ENCODE measurements at regions not wholly inside any gene's neighbourhood (a gene's known extent, or its start where the extent isn't known, plus 50 kb on each side); places are given as distances from the start of the nearest gene placed in this dataset.

- no peaks in the 10 kb centered on the region for H3K36me3 ChIP-seq (ENCODE audit: control insufficient read depth in 2 of 2, extremely low read depth in 1 of 2, insufficient read depth in 2 of 2, low read length in 2 of 2)
- H3K9ac ChIP-seq (replicated peaks; ENCODE audit: extremely low read depth, insufficient read depth, low read length): no peak overlapping the region
- peaks cover 7% of the 10 kb centered on the region for H3K9me3 ChIP-seq (replicated peaks; ENCODE audit: control insufficient read depth, insufficient read depth, low read length)
- H3K4me3 ChIP-seq (replicated peaks in 1 of 3; ENCODE audit: insufficient read depth in 1 of 3, low read depth in 1 of 3, low read length in 3 of 3): no peak overlapping the region
- H3K4me1 ChIP-seq (ENCODE audit: control insufficient read depth, extremely low read depth, insufficient read depth, low read length): no peaks in the 10 kb centered on the region
- FAIRE-seq (no peak), DNase-seq (ENCODE audit: low read depth, low spot score) (no peak)
- no peaks in the 10 kb centered on the region for H3K27me3 ChIP-seq (ENCODE audit: control insufficient read depth in 2 of 2, insufficient read depth in 2 of 2, low read length in 2 of 2)
- no peaks in the 10 kb centered on the region for H4K20me1 ChIP-seq (replicated peaks; ENCODE audit: control insufficient read depth, extremely low read depth, insufficient read depth, low read length)
- dilution Hi-C loops (cut with MboI; ENCODE audit: extremely low pct_ligation_motif_present, low sequenced_read_pairs) (no loop called here), intact Hi-C loops (cut with micrococcal nuclease) (no loop called here)
- BruUV-seq (replicated peaks): no TSS peak
- ChIA-PET POLR2A (no interaction called here), CTCF (no interaction called here)
- no peaks in the 10 kb centered on the region for H3K79me2 ChIP-seq (ENCODE audit: control insufficient read depth, insufficient read depth, low read length)
- no peak overlapping the region for H2AFZ ChIP-seq (ENCODE audit: low read depth, low read length)
- TF ChIP-seq, protein P1, sequence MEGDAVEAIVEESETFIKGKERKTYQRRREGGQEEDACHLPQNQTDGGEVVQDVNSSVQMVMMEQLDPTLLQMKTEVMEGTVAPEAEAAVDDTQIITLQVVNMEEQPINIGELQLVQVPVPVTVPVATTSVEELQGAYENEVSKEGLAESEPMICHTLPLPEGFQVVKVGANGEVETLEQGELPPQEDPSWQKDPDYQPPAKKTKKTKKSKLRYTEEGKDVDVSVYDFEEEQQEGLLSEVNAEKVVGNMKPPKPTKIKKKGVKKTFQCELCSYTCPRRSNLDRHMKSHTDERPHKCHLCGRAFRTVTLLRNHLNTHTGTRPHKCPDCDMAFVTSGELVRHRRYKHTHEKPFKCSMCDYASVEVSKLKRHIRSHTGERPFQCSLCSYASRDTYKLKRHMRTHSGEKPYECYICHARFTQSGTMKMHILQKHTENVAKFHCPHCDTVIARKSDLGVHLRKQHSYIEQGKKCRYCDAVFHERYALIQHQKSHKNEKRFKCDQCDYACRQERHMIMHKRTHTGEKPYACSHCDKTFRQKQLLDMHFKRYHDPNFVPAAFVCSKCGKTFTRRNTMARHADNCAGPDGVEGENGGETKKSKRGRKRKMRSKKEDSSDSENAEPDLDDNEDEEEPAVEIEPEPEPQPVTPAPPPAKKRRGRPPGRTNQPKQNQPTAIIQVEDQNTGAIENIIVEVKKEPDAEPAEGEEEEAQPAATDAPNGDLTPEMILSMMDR (IDR thresholded peaks at IDR 0.05; ENCODE audit: extremely low read depth in 1 of 2, insufficient read depth in 1 of 2, low read depth in 1 of 2, low read length in 2 of 2): no peak
- TF ChIP-seq POLR2A (IDR thresholded peaks at IDR 0.05; ENCODE audit: low read depth, low read length) (no peak), JUN (IDR thresholded peaks at IDR 0.05; ENCODE audit: borderline replicate concordance, insufficient read depth, insufficient read length, low read depth) (no peak), GATA2 (IDR thresholded peaks at IDR 0.05; ENCODE audit: insufficient read depth, insufficient read length, low read depth, low read length) (no peak), FOS (IDR thresholded peaks at IDR 0.05; ENCODE audit: borderline replicate concordance, insufficient read depth, low read length) (no peak)
- H3K4me2 ChIP-seq (ENCODE audit: insufficient read depth, low read length): no peak overlapping the region
- H3K27ac ChIP-seq (ENCODE audit: insufficient read depth, low read depth, low read length): no peak overlapping the region
- no peaks in the 10 kb centered on the region for H3K9me1 ChIP-seq (replicated peaks; ENCODE audit: control insufficient read depth, extremely low read depth, insufficient read depth, low read length)
Observed at GRCh38 chr16:6331770-6332169, 1000.9 kb upstream of the RBFOX1 start.

GRCh38 chr16:6317934-6318333 is 1014.7 kb upstream of the RBFOX1 start:
- no peak for TF ChIP-seq MYC (IDR thresholded peaks at IDR 0.05; ENCODE audit: low read depth, low read length)
- BruUV-seq (replicated peaks): no TSS peak
- Histone ChIP-seq H3K9me3 (replicated peaks; ENCODE audit: control insufficient read depth, insufficient read depth, low read length) (peaks cover 10% of the 10 kb centered on the region), H3K4me3 (replicated peaks in 1 of 3; ENCODE audit: insufficient read depth in 1 of 3, low read depth in 1 of 3, low read length in 3 of 3) (no peak overlapping the region), H3K27me3 (ENCODE audit: control insufficient read depth in 2 of 2, insufficient read depth in 2 of 2, low read length in 2 of 2) (no peaks in the 10 kb centered on the region), H3K9me1 (replicated peaks; ENCODE audit: control insufficient read depth, extremely low read depth, insufficient read depth, low read length) (no peaks in the 10 kb centered on the region), H3K4me1 (ENCODE audit: control insufficient read depth, extremely low read depth, insufficient read depth, low read length) (no peaks in the 10 kb centered on the region), H2AFZ (ENCODE audit: low read depth, low read length) (no peak overlapping the region), H3K79me2 (ENCODE audit: control insufficient read depth, insufficient read depth, low read length) (no peaks in the 10 kb centered on the region), H3K4me2 (ENCODE audit: insufficient read depth, low read length) (no peak overlapping the region), H3K36me3 (ENCODE audit: control insufficient read depth in 2 of 2, extremely low read depth in 1 of 2, insufficient read depth in 2 of 2, low read length in 2 of 2) (no peaks in the 10 kb centered on the region), H3K27ac (ENCODE audit: insufficient read depth, low read depth, low read length) (no peak overlapping the region), H3K9ac (replicated peaks; ENCODE audit: extremely low read depth, insufficient read depth, low read length) (no peak overlapping the region), H4K20me1 (replicated peaks; ENCODE audit: control insufficient read depth, extremely low read depth, insufficient read depth, low read length) (no peaks in the 10 kb centered on the region)
- DNase-seq (ENCODE audit: low read depth, low spot score) (no peak), FAIRE-seq (no peak)
- ChIA-PET CTCF (no interaction called here), POLR2A (no interaction called here)
- intact Hi-C loops (cut with micrococcal nuclease): no loop called here
- dilution Hi-C loops (cut with MboI; ENCODE audit: extremely low pct_ligation_motif_present, low sequenced_read_pairs): no loop called here
